HepG2 (cell line): ENCODE measurements at regions not wholly inside any gene's neighbourhood (a gene's known extent, or its start where the extent isn't known, plus 50 kb on each side); places are given as distances from the start of the nearest gene placed in this dataset.

ENCODE experiments used
- CBX5 ChIP-seq: sonication (generic); formaldehyde crosslinking; IDR thresholded peaks from 2 replicates; pipeline ENCODE4 v1.4.0; 2020; ENCODE audit warnings: missing genetic modification reagents, borderline replicate concordance
- EZH2 ChIP-seq: conservative IDR thresholded peaks from 2 replicates; pipeline ENCODE4 v1.6.1; 2012; ENCODE audit warnings: mild to moderate bottlenecking, low read depth, low read length, moderate library complexity
- HCFC1 ChIP-seq: fragments of 150-350 bp; IDR thresholded peaks from 2 replicates; pipeline ENCODE4 v1.6.1; 2014; ENCODE audit warnings: low read depth, low read length
- MIXL1 ChIP-seq: IDR thresholded peaks from 2 replicates; pipeline ENCODE4 v1.6.1; 2016
- MYC ChIP-seq: sonication (generic); formaldehyde crosslinking; IDR thresholded peaks from 2 replicates; pipeline ENCODE4 v1.9.0; 2021; ENCODE audit warnings: missing genetic modification reagents, borderline replicate concordance
- POLR2A ChIP-seq, 2 experiments: IDR thresholded peaks; 2 replicates each; pipeline ENCODE4 v1.6.1; 2011; ENCODE audit warnings: low read depth in 2 of 2, low read length in 2 of 2, mild to moderate bottlenecking in 1 of 2, moderate library complexity in 1 of 2; ENCODE audit not compliant: insufficient read depth in 1 of 2
- POLR2AphosphoS5 ChIP-seq: IDR thresholded peaks from 2 replicates; pipeline ENCODE4 v1.6.1; 2012; ENCODE audit warnings: low read depth, low read length
- SP1 ChIP-seq, 2 experiments: fragments of 450-650 bp in 1 of 2; sonication (generic) in 1 of 2; formaldehyde crosslinking in 1 of 2; IDR thresholded peaks; 2 replicates each; pipeline versions ENCODE4 v1.4.0 to v1.6.1; 2016 to 2020; ENCODE audit warnings: missing genetic modification reagents in 1 of 2
- SP2 ChIP-seq: sonication (generic); formaldehyde crosslinking; IDR thresholded peaks from 2 replicates; pipeline ENCODE4 v1.5.1; 2020; ENCODE audit warnings: mild to moderate bottlenecking, missing genetic modification reagents
- WIZ ChIP-seq: sonication (generic); formaldehyde crosslinking; IDR thresholded peaks from 2 replicates; pipeline ENCODE4 v1.5.1; 2020; ENCODE audit warnings: mild to moderate bottlenecking, missing genetic modification reagents
- TF ChIP-seq, protein P1 (sequence below): sonication (generic); formaldehyde crosslinking; IDR thresholded peaks from 2 replicates; pipeline ENCODE4 v1.5.0; 2020; ENCODE audit warnings: mild to moderate bottlenecking, missing genetic modification reagents, moderate library complexity
- TF ChIP-seq, protein P2 (sequence below): IDR thresholded peaks from 2 replicates; pipeline ENCODE4 v1.6.1; 2012; ENCODE audit warnings: inconsistent platforms
- TF ChIP-seq, protein P3 (sequence below): sonication (generic); formaldehyde crosslinking; IDR thresholded peaks from 2 replicates; pipeline ENCODE4 v1.4.0; 2020; ENCODE audit warnings: mild to moderate bottlenecking, missing genetic modification reagents

DNA sequence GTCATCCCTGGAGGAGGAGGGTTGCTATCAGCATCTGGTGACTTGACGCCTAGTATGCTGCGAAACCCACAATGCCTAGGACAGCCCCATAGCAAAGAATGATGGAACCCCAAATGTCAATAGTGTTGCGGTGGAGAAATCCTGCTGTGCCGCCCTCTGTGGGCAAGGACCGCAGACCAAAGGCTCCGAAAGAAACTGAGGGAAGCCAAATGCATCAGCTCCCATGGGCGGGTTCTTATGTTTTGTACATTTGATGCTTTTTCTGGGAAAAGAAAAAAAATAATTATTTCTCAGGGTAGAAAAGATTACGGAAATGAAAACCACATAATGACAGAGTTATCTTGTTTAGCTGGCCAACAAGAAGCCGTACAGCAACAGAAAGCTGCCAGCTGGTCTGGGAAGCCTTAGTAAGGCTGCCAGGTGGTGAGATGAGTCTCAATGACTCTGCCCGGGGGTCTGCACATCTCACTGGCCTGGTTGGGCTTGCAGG, 95.0 kb upstream of the TBL1X start:
- TF ChIP-seq MIXL1 (no peak), POLR2A (IDR thresholded peaks at IDR 0.05; ENCODE audit: insufficient read depth in 1 of 2, low read depth in 2 of 2, low read length in 2 of 2) (no peak), SP1 (IDR thresholded peaks at IDR 0.05) (no peak), SP1 (CRISPR knock-in tag; IDR thresholded peaks at IDR 0.05) (no peak), WIZ (no peak), SP2 (CRISPR knock-in tag) (no peak), MYC (CRISPR knock-in tag) (no peak), EZH2 (no peak), CBX5 (CRISPR knock-in tag) (no peak), HCFC1 (no peak), POLR2AphosphoS5 (no peak)
- TF ChIP-seq, protein P1, sequence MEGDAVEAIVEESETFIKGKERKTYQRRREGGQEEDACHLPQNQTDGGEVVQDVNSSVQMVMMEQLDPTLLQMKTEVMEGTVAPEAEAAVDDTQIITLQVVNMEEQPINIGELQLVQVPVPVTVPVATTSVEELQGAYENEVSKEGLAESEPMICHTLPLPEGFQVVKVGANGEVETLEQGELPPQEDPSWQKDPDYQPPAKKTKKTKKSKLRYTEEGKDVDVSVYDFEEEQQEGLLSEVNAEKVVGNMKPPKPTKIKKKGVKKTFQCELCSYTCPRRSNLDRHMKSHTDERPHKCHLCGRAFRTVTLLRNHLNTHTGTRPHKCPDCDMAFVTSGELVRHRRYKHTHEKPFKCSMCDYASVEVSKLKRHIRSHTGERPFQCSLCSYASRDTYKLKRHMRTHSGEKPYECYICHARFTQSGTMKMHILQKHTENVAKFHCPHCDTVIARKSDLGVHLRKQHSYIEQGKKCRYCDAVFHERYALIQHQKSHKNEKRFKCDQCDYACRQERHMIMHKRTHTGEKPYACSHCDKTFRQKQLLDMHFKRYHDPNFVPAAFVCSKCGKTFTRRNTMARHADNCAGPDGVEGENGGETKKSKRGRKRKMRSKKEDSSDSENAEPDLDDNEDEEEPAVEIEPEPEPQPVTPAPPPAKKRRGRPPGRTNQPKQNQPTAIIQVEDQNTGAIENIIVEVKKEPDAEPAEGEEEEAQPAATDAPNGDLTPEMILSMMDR (CRISPR knock-in tag), result no peak
- TF ChIP-seq, protein P2, sequence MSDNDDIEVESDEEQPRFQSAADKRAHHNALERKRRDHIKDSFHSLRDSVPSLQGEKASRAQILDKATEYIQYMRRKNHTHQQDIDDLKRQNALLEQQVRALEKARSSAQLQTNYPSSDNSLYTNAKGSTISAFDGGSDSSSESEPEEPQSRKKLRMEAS, result no peak
- TF ChIP-seq, protein P3, sequence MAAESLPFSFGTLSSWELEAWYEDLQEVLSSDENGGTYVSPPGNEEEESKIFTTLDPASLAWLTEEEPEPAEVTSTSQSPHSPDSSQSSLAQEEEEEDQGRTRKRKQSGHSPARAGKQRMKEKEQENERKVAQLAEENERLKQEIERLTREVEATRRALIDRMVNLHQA (CRISPR knock-in tag), result no peak
